Heart left ventricle (tissue), 13 donors: ENCODE measurements at regions not wholly inside any gene's neighbourhood (a gene's known extent, or its start where the extent isn't known, plus 50 kb on each side); places are given as distances from the start of the nearest gene placed in this dataset.

ENCODE experiments used
- CTCF ChIP-seq, 12 donors: fragments of 200-600 bp; sonication (generic) in 4 of 12; IDR thresholded peaks; one replicate each; pipeline versions ENCODE4 v1.5.0 to v1.8.0; 2018 to 2022; ENCODE audit warnings: antibody characterized with exemption in 12 of 12, mild to moderate bottlenecking in 5 of 12
- POLR2A ChIP-seq, 2 donors: fragments of 450-650 bp; IDR thresholded peaks; one replicate each; pipeline ENCODE4 v1.6.1; 2017; ENCODE audit warnings: antibody characterized with exemption in 2 of 2, mild to moderate bottlenecking in 2 of 2, moderate library complexity in 2 of 2
- donor health status: ischemic (EF 13 %, LVEDD 7.1; RV severe dilation, severe dysfunction).
- donor health status: DM: no; HTN: yes; CAD: no.
- donor health status: DM: no; HTN: no; CAD: no.
- donor health status: ischemic (EF 25% LVEDD 6.9; RV normal size, moderate dysfunction).
- donor health status: ischemic (EF 25% LVEDD 5.7; RV mildly dilated, moderate dysfunction).
- donor health status: ischemic (EF 35%, LVEDD 5.7; RV mildly dilated, moderate dysfunction).
- donor health status: nonischemic (EF 11% LVEDD 7.7; RV severe dilation, severe dysfunction).
- donor health status: DM: yes; HTN: yes; CAD: no.
- donor health status: PGD.
- donor health status: ischemic (EF 29% LVEDD 5.4; RV normal size, mild dysfunction).
- donor health status: nonischemic (EF 23%, LVEDD 6.1; RV moderate dilation, normal function).

GRCh38 chr2:145654746-145655145, 1134.8 kb upstream of the ZEB2 start:
- TF ChIP-seq POLR2A (IDR thresholded peaks at IDR 0.05), result no peak
- no peak for TF ChIP-seq CTCF (IDR thresholded peaks at IDR 0.05)
